ENCODE measurements at regions not wholly inside any gene's neighbourhood (a gene's known extent, or its start where the extent isn't known, plus 50 kb on each side); places are given as distances from the start of the nearest gene placed in this dataset.

- TF ChIP-seq CTCF (IDR thresholded peaks at IDR 0.05), result no peak
- TF ChIP-seq POLR2A (IDR thresholded peaks at IDR 0.05), result no peak
These were observed 879.7 kb downstream of the JRKL start for GRCh38 chr11:97269527-97269926.

Measured in Peyer's patch (tissue), 4 donors.